Type B pancreatic cell (in vitro differentiated cells): ENCODE measurements at regions not wholly inside any gene's neighbourhood (a gene's known extent, or its start where the extent isn't known, plus 50 kb on each side); places are given as distances from the start of the nearest gene placed in this dataset.

Experiments used
- DNase-seq: peaks from one replicate; pipeline ENCODE4 v3.0.0; 2021; ENCODE audit warnings: mixed read lengths; ENCODE audit not compliant: unreplicated experiment; ENCODE audit errors: extremely low spot score
- H3K27ac Mint-ChIP-seq: 2 replicates; pipeline ENCODE4 v1.8.0; 2021; ENCODE audit warnings: mild to moderate bottlenecking, mixed read lengths
- H3K27me3 Mint-ChIP-seq: 2 replicates; pipeline ENCODE4 v1.8.0; 2021; ENCODE audit warnings: mixed read lengths
- H3K36me3 Mint-ChIP-seq: 2 replicates; pipeline ENCODE4 v1.8.0; 2021; ENCODE audit warnings: mixed read lengths
- H3K4me1 Mint-ChIP-seq: one replicate; pipeline ENCODE4 v1.8.0; 2021; ENCODE audit warnings: mixed read lengths; ENCODE audit not compliant: unreplicated experiment
- H3K4me3 Mint-ChIP-seq: 2 replicates; pipeline ENCODE4 v1.8.0; 2021; ENCODE audit warnings: mild to moderate bottlenecking, mixed read lengths
- H3K9me3 Mint-ChIP-seq: 2 replicates; pipeline ENCODE4 v1.8.0; 2021; ENCODE audit warnings: mixed read lengths
- CTCF ChIP-seq: fragments of 200-600 bp; sonication (generic); conservative IDR thresholded peaks from 2 replicates; pipeline ENCODE4 v1.5.0; 2021; ENCODE audit warnings: antibody characterized with exemption, mild to moderate bottlenecking

GRCh38 chr4:92090887-92091286 is 212.9 kb upstream of the GRID2 start:
- Mint-ChIP-seq H3K27me3 (no peaks in the 10 kb centered on the region), H3K27ac (no peak overlapping the region), H3K9me3 (no peaks in the 10 kb centered on the region), H3K4me1 (no peaks in the 10 kb centered on the region), H3K36me3 (no peaks in the 10 kb centered on the region), H3K4me3 (no peak overlapping the region)
- no peak for DNase-seq
- TF ChIP-seq CTCF, result no peak

GRCh38 chr4:92091335-92091734 is 212.4 kb upstream of the GRID2 start:
- H3K27ac Mint-ChIP-seq, result no peak overlapping the region
- no peak overlapping the region for H3K4me3 Mint-ChIP-seq
- peak; percentile 44 for TF ChIP-seq CTCF
- no peaks in the 10 kb centered on the region for H3K4me1 Mint-ChIP-seq
- H3K9me3 Mint-ChIP-seq, result no peaks in the 10 kb centered on the region
- no peaks in the 10 kb centered on the region for H3K27me3 Mint-ChIP-seq
- DNase-seq, result no peak
- no peaks in the 10 kb centered on the region for H3K36me3 Mint-ChIP-seq

GRCh38 chr4:92099861-92100260 is 203.9 kb upstream of the GRID2 start:
- no peaks in the 10 kb centered on the region for H3K9me3 Mint-ChIP-seq
- DNase-seq, result no peak
- H3K4me1 Mint-ChIP-seq, result peaks cover 12% of the 10 kb centered on the region
- no peaks in the 10 kb centered on the region for H3K36me3 Mint-ChIP-seq
- TF ChIP-seq CTCF, result no peak
- no peaks in the 10 kb centered on the region for H3K27me3 Mint-ChIP-seq
- H3K4me3 Mint-ChIP-seq, result no peak overlapping the region
- no peak overlapping the region for H3K27ac Mint-ChIP-seq

- Mint-ChIP-seq H3K27me3 (no peaks in the 10 kb centered on the region), H3K4me1 (peaks cover 12% of the 10 kb centered on the region), H3K27ac (no peak overlapping the region), H3K36me3 (no peaks in the 10 kb centered on the region), H3K4me3 (no peak overlapping the region), H3K9me3 (no peaks in the 10 kb centered on the region)
- no peak for TF ChIP-seq CTCF
- DNase-seq, result no peak
These were observed 202.8 kb upstream of the GRID2 start for GRCh38 chr4:92100975-92101374.

DNA sequence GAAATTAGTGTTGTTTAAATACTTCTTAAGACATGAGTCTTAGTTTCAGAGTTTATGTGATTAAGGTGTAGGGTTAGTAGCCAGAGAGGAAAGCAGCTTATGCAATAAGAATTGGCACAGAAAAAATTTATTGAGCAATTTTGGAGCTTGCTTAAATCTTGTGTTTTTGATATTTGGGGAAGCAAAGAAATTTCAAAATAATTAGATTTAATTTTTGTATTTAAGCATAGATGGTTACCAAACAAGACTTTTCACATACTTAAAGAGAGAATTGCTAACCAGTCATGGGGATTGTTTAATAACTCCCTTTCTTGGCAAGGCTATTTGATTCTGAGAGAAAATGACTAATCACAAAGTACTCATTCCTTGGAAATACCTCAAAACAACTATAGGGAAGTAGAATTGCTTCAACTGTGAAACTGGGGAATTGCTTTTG is 202.0 kb upstream of the GRID2 start:
- Mint-ChIP-seq H3K4me1 (peaks cover 12% of the 10 kb centered on the region), H3K4me3 (no peak overlapping the region), H3K36me3 (no peaks in the 10 kb centered on the region), H3K27me3 (no peaks in the 10 kb centered on the region), H3K27ac (no peak overlapping the region), H3K9me3 (no peaks in the 10 kb centered on the region)
- TF ChIP-seq CTCF, result no peak
- DNase-seq, result no peak

DNA sequence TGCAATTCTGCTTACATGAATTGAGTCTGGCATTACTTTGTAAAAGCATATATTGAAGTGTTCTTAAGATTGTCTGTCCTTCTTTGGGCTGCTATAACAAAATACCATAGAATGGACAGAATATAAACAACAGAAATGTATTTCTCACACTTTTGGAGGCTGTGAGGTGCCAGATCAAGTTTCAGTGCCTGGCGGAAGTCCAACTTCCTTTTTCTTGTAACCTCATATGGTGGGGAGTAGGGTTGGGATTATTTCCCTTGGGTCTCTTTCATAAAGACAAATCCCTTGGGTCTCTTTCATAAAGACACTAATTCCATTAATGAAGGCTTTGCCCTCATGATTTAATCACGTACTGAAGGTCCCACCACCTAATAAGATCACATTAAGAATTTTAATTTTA is 199.3 kb upstream of the GRID2 start:
- Mint-ChIP-seq H3K27ac (no peak overlapping the region), H3K4me3 (no peak overlapping the region), H3K27me3 (no peaks in the 10 kb centered on the region), H3K4me1 (peaks cover 12% of the 10 kb centered on the region), H3K9me3 (no peaks in the 10 kb centered on the region), H3K36me3 (no peaks in the 10 kb centered on the region)
- DNase-seq, result no peak
- no peak for TF ChIP-seq CTCF
